HG03575 (cell line): ENCODE measurements at regions not wholly inside any gene's neighbourhood (a gene's known extent, or its start where the extent isn't known, plus 50 kb on each side); places are given as distances from the start of the nearest gene placed in this dataset.

Experiments used
- ATAC-seq: cut with Tn5 transposase; IDR thresholded peaks from one replicate; pipeline ENCODE4 v1.9.1; 2021; ENCODE audit not compliant: unreplicated experiment, insufficient number of reproducible peaks, low FRiP score; ENCODE audit errors: extremely low read depth

GRCh38 chr3:59116233-59116537, 66.4 kb upstream of the CFAP20DC start:
- ATAC-seq = no peak

- ATAC-seq = no peak
These were observed 65.8 kb upstream of the CFAP20DC start for GRCh38 chr3:59115364-59116232.

- no peak for ATAC-seq
These were observed 58.3 kb upstream of the CFAP20DC start for GRCh38 chr3:59107856-59108815.

GRCh38 chr3:59106085-59106648, 56.3 kb upstream of the CFAP20DC start:
- no peak for ATAC-seq

- ATAC-seq = no peak
These were observed 53.7 kb upstream of the CFAP20DC start for GRCh38 chr3:59103552-59103951.

- ATAC-seq = no peak
These were observed 51.5 kb upstream of the CFAP20DC start for GRCh38 chr3:59101231-59101736.
